GM12873 (cell line): ENCODE measurements at regions not wholly inside any gene's neighbourhood (a gene's known extent, or its start where the extent isn't known, plus 50 kb on each side); places are given as distances from the start of the nearest gene placed in this dataset.

ENCODE experiments used
- TF ChIP-seq, protein P1 (sequence below): IDR thresholded peaks from 2 replicates; pipeline ENCODE4 v1.5.1; 2012; ENCODE audit warnings: low read depth, mild to moderate bottlenecking, moderate library complexity, low read length, control low read depth; ENCODE audit not compliant: insufficient read depth; ENCODE audit errors: missing control alignments

DNA sequence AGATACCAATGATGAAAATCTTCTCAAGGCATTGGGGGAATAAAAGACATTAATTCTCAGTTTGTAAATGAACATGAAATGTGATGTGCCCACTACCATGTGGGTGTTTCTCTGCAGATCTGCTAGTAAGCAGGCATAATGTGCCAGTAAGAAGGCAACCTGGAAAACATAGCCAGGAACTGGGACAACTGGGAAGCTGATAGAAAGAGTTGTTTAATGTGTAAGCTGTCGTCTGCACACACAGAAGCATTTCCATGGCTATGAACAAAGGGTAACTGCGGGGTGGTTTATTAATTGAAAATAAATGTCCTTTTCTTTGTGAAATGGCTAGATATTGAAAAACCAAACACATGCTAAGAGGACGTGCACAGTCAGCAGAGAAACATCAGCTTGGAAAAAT, 52.0 kb downstream of the ZC3H11B start:
- TF ChIP-seq, protein P1, sequence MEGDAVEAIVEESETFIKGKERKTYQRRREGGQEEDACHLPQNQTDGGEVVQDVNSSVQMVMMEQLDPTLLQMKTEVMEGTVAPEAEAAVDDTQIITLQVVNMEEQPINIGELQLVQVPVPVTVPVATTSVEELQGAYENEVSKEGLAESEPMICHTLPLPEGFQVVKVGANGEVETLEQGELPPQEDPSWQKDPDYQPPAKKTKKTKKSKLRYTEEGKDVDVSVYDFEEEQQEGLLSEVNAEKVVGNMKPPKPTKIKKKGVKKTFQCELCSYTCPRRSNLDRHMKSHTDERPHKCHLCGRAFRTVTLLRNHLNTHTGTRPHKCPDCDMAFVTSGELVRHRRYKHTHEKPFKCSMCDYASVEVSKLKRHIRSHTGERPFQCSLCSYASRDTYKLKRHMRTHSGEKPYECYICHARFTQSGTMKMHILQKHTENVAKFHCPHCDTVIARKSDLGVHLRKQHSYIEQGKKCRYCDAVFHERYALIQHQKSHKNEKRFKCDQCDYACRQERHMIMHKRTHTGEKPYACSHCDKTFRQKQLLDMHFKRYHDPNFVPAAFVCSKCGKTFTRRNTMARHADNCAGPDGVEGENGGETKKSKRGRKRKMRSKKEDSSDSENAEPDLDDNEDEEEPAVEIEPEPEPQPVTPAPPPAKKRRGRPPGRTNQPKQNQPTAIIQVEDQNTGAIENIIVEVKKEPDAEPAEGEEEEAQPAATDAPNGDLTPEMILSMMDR: no peak

DNA sequence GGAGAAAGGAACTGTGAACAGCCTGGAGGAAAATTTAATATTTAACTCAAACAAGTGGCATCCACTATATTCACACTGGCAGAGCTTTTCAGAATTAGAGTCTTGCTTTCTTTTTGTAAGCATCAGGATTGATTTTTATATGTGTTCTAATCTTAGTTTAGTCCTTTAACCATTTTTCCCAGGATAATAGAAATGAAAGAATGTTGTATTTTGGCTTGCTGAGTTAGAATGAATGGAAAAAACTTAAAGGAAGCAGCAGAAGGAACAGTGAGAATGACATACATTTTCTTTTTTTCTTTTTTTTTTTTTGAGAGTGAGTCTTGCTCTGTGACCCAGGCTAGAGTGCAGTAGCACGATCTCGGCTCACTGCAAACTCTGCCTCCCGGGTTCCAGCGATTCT, 53.0 kb downstream of the ZC3H11B start:
- TF ChIP-seq, protein P1: no peak

DNA sequence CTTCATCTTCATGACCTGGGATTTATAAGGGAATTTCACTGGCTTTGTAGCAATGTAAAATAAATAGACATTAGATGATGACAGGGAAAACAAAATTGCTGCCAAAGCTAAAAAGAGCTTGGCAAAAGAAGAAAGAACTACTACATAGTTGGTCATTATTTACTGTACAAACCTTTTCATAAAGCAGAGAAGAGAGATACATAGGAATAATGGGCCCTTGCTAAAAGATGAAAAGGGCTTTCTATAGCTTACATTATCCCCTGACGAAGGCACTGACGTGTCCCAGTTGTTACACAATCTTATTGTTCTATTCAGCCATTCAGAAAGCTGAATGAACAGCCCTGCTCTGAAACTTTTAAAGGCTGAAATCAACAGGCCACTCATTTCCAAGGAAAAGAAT, 57.1 kb downstream of the ZC3H11B start:
- TF ChIP-seq, protein P1: no peak

DNA sequence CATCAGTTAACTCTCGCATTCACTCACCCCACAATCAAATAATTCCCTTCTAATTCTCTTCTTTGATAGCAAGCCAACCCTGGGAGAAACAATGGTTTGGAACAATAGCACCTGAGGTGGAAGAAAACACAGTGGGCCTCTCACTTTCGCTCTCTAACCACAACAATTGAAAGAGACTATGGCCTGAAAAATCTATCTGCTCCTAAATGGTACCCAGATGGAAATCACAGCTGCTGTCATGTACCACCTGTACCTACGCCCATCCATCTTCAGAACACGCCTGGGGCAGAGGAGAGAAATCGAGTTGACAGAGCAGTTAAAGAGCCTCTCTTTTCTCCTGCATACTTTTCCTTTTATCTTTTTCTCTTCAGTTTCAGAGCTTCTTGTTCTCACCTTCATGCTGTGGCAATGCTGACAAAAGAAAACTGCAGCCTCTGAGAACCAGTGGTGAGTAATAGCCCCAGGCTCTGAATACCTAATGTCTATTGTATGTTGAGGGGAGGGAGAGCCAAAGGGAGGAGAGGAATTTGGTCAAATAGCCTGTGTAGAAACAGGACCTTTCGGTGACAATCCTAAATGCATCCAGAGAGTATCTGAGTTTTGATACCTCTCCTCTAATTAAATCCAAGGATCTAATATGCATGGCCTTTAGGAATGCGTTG, 57.7 kb downstream of the ZC3H11B start:
- TF ChIP-seq, protein P1: no peak

DNA sequence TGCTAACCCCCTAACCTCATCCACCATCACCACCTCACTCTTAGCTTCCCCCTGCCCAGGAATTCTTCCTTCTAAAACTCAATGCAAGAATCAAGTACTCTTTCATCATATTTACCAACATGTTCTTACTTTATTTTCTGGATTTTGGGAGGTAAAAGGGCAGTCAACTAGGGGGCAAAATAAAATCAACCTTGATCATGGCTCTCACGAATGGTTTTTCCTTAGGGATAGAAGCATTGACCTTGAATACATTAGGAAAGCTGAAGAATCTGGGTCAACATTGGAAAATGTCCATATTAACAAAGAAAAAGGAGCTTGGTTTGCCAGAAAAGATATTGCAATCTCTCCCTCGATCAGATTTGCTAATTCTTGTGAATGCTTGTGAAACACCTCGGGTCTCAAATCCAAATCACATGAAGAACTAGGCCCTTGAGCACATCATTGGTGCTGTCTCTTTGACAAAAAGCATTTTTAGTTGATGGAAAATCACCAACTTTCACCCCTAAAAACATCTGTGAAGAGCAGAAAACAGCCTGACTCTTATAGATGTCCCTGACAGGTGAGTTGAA, 58.9 kb downstream of the ZC3H11B start:
- TF ChIP-seq, protein P1: no peak

DNA sequence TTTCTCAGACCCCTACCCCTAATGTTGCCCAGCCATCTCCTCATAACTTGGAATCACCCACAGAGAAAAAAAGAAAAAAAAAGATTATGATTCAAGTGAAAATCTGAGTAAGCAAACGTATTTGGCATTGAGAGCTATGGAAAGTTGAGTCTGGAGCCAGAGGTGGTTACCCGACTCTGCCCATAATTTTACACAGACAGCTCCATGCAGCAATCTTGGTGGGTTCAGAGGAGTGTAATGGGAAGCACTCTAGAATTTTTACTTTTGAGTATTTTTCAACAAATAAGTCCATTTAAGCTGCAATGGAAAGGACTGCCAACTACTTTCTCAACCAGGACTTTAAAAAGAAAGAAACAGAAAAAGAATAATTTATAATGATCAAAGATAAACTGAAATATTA, 62.7 kb downstream of the ZC3H11B start:
- TF ChIP-seq, protein P1: no peak

DNA sequence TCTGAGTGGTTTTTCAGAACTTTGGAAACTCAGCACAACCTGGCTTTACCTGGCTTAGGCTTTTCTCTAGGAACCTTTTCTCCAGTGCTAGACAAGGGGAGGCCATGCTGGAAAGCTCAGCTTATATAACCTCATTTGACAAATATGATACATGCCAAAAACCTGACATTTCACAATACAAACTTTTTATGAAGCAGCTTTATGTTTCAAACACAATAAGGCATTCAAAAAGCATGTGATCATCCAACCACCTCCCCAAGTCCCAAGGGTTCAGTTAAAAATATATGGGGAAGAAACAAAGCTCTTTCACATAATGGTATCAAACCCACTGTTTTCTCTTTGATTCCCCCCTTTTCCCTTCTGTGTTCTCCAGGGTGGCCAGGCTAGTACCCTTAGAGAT, 63.7 kb downstream of the ZC3H11B start:
- TF ChIP-seq, protein P1: no peak
